ENCODE measurements at regions not wholly inside any gene's neighbourhood (a gene's known extent, or its start where the extent isn't known, plus 50 kb on each side); places are given as distances from the start of the nearest gene placed in this dataset.

DNA sequence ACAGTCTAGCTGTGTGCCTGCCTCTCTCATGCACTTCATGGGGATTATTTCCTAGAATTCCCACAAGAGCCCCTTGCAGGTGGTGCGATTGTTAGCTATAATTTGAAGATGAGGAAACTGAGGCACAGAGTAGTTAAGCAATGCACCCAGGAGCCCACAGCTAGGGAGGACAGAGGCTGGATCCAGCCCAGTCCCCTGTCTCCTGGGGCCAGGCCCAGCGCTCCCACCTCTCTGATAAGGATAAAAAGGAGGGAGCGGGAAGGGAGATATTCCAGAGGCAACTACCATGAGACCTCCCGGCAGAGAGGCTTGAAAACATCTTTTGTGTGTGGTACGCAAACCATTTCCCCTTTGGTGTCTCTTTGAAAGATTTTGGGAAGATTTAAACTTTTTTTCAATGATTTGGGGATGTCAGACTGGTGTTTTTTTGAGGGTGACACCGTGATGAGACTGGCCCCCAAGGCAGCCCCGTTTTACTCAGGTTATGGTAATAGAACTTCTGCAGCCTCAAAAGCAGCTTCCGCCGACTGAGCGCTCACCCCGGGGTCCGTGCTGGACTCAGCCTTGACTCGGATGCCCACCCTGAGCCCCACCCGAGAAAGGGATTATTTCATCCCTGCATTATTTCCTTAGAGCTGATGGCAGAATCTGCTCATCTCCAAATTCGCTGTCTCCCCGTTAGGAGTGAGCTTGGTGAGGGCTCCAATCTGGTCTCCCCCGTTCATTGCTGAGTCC lies 144.7 kb upstream of the IER5L start:
- DNase-seq: no peak

DNA sequence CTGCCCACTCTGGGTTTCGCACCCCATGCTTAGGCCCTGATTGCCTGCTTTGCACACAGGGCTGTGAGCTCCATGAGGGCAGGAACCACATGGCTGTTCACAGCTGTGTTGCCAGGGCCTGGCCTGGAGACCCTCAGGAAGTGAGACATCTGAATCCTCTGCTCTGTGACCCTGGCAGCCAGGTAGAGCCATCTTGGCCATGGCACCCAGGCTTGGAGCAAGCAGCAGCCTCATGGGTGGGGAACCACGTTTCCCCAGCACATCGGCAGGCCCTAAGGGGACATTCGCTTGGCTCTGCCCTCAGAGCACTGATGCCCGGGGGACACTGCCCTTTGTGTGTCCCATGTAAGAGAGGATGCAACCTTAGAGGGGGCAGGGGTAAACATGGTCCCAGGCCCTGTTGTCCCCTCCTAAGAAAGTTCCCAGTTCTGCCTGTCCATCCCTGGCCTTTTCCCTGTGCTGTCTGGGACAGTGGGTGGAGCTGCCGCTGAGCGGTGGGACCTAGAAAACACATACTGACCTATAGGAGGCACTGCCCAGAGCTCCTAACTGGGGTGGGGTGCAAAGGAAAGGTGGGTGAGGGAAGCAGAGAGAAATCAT lies 144.1 kb upstream of the IER5L start:
- DNase-seq: no peak

DNA sequence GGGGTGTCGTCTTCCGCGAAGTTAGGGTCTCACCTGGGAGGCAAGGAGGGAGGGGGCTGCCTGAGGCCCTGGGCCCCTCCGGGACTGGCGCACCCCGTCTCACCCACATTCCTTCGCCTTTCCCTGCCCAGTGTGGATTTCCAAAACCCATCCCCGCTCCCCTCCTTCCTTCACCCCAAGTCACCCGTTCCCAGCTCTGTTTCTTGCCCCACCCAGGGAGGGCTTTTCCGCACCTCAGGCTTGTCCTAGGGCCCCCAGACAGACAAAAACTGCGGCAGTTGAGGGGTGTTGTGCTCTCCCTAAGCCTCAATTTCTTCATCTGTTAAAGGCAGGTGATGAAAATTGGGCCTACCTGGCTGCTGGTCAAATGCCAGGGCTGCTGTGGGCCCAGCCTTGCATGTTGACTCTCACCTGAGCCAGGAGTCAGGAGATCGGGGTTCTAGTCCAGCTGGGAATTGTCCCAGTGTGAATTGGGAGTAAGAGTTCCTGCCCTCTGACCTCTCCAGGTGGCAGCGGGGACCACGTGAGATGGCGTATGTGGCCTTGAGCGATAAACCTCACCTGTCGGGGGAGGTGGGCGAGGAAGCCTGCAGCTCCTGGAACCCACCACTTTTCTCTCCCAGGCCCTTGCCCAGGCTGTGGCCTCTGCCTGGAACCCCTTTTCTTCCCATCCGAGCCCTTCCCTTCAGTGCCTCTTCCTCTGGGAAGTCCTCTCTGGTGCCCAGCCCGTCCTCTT lies 143.4 kb upstream of the IER5L start:
- no peak for DNase-seq

DNA sequence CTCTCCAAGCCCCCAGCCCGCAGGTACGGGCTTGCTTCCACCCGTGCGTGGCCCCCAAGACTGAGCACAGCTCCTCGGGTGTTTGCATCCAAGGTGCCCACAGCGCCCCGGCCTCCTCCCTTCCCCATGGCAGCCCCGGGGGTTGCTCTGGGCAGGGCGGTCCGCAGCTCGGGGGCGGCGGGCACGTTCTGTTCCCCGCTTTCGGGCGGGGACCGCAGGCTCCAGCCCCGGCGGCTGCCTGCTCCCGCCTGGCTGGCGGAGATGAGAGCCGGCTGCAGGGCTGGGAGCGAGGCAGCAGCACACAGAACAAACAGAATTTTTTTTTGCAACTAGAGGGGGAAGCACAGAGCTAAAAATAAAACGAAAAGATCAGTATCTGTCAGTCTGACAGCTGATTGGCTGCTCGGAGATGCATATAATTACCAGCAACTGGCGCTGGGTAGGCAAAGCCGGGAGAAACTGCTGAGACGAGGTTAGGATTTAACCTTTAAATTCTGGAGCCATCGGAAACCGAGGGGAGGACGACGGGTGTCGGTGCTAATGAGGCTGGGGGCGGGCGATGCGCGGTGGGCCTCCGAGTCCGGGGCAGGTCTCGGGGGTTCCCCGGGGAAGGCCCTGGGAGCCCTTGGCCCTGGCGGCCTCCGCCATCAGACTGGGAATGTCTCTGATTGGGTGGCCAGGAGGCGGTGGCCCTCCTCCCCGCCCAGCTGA lies 142.7 kb upstream of the IER5L start:
- no peak for DNase-seq

DNA sequence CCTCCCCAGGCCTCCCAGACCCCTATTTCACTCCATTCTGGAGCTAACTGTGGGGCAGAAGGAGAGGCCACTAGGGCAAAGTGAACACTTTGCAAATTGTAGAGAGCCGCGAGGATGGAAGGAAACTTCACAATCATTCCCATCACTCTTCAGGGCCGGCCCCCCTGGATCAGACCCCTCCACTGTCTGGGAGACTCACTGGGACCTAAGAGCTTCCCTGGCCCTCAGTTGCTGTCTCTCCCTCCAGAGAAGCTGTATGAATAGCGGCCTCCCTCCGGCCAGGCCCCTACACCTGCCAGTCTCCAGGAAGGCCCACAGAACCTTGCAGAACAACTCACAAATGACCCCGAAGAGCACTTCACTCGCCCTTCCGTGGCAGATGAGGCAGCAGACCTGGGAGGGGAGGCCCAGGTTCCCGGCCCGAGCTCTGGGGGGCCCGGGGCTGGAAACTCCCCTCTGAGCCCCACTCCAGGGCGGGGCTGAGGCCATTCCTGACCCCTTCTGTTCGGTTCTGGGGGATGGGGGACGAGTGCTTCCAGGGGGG lies 141.9 kb upstream of the IER5L start:
- no peak for DNase-seq

DNA sequence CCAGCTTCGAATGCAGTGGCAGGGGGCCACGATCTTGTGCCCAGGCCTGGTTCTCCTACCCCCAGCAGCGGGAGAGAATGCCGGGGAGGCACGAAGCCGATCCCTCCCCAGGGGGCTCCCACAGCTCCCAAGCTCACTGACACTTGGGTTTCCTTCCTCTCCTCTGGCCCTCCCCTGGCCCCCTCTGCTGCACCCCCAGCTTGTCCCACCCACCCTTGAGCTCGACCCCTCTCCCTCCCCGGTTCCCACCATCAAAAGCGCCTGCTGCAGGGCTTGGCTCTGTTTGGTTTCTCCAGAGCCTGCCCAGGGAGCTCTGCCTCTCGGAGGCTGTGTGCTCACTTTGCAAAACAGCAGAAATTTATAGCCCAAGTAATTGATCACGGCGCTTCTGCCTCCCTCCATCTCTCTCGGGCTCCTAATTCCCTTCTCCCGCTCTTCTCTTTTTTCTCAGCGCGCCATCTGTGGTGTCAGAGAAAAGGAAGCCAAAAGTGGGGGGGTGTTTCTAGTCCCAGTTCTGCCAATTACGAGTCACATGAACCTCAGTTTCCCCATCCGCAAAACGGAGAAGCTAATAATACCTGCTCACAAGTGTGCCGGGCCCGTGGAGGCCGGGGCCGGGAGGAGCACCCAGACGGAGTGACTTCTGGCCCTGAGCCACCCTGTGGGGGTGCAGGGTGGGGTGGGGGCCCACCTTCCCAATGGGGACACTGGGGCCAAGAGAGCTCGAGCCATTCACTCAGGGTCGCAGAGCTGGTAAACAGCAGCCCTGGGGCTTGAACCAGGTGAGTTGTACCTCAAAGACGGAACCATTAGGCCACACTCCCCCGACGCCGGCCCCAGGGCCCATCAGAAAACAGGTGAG lies 141.2 kb upstream of the IER5L start:
- no peak for DNase-seq

DNA sequence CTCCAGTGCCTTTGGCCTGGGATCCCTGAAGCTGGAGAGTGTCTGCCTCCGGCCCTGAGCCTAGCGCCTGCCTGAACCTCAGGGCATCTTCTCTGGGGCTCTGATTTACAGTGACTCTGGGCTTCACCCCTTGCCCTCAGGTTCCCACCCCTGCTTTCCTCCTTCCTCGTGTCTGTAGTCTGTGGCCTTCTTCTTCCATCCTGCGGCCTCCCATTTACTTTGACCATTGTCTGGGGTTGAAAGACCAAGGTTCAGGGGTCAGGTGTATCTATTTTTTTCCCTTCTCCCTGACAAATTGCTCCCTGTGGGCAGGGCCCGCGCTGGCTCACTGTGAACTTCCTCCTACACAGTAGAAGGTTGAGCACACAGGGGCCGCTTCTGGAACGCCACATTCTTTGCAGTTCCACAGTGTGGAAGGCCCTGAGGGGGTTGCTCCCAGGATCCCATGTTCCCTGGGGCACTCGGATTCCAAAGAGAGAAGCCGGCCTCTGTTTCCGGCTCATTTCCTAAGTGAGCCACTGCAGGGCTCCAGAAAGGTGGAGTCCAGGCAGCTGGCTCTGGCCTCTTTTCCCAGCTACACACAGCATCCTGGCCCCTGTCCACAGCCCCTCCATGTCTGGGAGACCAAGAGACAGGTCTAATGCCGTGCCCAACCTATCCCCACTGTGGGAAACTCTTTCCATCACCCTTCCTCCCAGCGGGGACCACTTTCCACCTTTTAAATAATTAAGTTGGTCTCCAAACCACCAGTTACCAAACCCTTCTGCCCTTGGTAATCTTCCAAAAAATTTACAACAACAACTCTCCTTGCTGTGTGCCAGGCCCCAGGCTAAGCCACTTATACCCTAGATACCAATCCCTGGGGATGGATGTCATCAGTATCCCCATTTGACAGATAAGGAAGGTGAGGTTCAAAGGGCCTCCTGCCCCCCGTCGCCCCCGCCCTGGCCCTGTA lies 140.3 kb upstream of the IER5L start:
- no peak for DNase-seq

DNA sequence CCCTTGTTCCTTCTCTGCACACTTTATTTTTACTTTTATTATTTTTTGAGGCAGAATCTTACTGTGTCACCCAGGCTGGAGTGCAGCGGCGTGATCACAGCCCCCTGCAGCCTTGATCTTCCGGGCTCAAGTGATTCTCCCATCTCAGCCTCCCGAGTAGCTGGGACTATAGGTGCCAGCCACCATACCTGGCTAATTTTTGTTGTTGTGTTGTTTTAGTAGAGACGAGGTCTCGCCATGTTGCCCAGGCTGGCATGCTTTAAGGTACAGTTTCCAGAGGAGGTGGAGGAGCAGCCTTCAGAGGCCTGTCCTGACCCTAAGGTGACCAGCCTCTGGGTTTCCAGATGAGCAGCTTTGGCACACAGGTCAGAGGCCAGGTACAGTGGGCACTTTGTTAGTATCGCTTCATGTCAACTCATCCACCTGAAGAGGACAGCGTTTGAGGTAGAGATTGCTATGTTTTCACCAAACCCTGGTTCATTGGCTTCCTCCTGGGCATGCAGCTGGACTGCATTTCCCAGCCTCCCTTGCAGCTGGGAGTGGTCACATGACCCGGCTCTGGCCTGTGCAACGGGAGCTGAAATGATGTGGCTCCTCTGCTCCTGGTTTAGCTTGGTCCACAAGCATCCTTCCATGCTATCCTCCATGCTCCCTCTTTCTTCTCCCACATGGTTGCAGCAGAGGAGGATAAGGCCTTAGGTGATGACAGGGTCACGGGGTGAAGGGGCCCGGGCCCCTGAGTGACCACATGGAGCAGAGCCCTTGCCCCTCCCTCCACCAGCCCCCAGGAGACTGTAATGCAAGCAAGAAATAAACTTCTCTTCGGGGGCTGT lies 139.3 kb upstream of the IER5L start:
- no peak for DNase-seq

DNA sequence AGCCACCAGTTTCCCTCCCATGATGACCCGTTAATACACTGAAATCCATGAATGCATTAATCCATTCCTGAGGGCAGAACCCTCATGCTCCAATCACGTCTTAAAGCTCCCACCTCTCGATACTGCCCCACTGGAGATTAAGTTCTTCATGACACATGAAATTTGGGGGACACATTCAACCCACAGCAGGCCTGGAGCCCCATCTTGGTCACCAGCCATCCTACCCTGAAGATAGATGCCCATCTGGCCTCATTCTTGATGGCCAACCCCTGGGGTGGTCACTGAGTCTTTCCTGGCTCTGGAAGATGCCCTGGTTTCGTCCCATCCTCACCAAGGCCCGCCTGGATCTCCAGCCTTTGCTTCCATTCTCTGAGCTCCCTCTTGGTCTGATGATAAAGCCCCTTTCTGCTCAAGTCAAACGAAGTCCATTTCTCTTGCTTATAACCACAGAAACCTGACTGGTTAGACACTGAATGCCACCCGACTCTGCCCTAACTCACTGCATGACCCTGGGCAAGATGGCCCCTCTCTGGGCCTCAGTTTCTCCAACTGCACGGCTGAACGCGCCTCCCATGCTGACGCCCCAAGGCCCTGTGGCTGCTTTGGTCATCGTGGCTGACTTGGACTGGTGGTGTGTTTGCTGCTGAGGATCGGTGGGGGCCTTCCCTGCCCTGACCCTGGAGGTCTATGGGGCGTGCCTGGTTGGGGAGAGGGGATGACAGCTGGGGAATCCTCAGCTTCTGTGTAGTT lies 138.4 kb upstream of the IER5L start:
- no peak for DNase-seq

DNA sequence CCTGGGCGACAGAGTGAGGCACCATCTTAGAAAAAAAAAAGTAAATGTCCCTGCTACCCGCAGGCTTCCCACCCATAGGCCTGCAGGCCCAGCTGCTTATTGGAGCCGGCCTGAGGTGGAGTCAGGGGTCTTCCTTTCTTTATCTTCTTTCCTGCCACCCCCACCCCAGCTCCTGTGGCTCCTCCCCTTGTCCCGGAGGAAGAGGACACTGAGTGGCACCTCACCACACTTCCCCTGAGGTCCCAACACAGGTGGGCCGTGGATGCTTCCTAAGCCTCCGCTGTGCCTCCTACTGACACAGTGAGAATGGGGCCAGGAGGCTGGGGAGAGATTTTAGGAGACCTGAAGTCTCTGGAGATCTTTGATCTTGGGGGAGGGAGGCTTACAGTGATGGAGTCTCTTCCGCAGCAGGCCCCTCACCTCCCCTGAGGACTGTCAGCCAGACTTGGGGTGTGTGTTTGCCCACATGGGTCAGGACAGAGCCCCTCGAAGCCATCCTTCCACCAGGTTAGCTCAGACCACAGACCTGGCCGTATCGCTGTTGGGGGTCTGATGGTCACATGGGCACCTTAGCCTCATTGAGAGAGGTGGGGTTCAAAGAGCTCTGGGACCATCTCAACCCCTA lies 135.4 kb upstream of the IER5L start:
- no peak for DNase-seq

DNA sequence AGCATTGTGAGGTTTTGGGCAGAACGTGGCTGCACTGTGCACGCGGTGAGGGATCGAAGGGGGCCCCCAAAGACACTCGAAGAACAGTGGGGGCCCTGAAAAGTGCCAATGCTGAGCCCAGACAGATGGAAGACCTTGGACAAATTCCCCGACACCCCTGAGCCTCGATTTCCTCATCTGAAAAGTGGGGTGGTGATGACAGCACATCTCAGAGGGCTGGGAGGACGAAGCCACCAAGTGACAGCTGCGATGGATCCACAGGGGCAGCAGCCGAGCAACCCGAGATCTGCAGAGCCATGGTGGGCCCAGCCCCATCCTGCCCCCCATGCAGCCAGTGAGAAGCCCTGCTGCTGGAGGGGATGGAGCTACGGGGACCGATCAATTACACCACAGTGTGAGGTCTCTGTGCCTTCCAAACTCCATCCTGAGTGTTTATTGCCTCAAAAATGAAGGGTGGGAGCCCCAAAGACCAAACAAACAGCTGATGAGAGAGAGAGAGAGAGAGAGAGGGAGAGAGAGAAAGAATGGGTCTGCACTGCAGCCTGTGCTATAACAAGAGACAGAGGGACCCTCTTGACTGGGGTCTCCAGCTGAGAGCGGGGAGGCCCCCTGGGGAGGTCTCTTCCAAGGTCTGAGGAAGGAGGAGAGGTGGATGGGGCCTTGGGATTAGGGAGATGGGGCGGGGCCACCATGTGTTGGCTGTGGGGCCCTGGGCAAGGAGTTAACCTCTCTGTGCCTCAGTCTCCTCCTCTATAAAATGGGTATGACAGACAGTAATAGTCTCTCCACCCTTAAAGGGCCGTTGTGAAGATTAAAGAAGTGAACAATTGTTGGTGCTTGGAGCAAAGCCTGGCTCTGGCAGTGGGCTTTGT lies 134.4 kb upstream of the IER5L start:
- DNase-seq: no peak

DNA sequence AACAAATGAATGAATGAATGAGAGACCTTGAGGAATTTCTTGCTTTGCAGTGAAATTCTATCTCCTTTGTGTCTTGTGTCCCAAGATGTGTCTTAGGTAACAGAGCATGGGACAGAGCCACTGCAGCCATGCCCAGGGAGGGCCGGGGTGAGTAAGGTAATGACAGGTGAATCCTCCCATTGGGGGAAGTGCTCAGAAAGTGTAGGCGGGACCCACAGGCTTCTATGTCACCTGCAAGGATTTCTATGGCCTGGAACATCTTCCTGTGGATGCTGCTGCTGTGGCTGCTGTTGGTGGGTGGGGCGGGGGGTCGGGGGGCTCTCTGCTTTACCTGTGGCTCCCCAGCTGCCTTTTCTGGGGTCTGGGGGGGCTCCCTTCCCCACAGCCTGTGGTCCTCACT lies 133.6 kb upstream of the IER5L start:
- DNase-seq: no peak

DNA sequence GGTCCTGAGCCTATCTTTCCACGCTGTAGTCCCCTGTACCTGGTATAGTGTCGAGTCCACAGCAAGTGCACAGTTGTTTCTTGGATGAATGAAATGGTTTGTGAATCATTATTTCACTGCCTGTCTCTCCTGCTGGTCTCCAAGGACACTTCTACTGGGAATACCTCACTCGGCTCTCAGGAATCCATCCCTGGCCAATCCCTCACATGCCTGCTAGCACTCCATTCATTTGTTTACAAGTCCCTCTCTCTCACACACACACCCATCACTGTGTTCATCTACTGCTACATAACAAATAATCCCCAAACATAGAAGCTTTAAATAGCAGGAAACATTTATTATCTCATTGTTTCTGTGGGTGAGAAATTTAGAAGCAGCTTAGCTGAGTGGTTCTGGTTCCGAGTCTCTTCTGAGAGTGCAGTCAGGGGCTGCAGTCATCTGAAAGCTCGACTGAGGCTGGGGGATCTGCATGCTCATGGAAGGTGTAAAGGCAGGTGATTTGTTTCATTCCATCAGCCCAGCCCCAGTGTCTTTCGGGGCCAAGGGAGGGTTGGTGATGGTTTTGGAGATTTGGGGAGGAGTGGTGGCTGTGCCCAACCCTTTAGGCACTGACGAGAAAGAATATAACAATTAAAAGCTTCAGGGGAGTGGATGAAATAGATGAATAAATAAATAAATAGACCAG lies 132.7 kb upstream of the IER5L start:
- DNase-seq: no peak

DNA sequence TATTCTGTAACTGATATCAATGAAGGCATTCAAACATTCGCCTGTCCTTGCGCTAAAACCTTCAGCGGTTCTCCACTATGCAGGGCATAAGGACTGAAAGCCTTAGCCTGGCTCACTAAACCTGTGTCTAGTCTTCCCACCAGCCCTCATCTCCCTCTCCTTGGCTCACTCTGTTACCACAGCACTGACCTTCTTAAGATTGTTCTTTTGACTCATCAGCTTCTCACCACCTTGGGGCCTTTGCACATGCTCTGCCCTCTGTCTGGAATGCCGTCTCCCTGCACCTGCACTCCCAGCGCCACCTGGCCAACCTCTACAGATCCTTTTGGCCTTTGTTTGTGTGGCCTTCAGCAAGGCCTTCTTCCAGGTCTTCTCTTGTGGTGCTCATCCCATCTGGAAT lies 131.8 kb upstream of the IER5L start:
- DNase-seq: no peak

DNA sequence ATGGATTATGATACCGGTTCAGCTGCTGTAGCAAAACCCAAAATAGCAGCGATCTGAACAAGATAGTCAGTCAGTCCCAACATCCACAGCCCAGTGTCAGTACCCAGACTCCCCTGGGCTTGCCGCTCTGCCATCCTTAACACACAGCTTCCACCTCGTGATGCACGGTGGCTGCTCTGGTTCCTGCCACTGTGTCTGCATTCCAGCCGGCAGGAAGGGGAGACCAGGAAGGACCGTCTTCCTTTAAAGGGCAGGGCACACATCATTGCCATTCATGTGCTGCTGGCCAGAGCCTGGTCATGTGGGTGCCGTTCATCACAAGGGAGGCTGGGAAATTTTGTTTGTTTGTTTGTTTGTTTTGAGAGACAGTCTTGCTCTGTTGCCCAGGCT lies 131.0 kb upstream of the IER5L start:
- no peak for DNase-seq

DNA sequence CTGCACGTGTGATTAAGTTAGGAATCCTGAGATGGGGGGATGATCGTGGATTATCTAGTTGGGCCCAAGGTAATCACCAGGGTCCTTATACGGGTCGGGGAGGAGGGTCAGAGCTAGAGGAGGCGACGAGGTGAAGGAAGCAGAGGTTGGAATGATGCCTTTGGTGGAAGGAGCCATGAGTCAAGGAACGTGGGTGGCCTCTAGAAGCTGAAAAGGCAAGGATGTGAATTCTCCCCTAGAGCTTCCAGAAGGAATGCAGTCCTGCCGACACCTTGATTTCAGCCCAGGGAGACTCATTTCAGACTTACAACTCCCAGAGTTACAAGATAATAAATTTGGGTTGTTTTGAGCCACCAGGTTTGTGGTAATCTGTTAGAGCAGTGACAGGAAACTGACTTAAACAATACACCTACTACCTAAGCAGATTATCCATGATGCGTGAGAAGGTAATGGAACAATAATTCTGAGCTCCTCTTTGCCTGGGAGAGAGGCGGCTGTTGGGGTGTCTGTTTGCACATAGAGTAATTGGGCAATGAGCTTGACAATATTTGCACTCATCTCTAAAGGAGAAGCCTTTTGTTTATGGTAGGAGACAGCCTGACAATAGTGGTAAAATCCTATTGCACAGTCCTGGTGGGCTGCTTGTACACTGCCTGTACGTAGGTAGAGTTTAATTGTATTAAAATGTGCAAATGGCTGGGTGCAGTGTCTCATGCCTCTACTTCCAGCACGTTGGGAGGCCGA lies 129.3 kb upstream of the IER5L start:
- DNase-seq: no peak

Data from NCI-H446 (cell line).